Activated CD4-positive, alpha-beta T cell treated with anti-CD3 and anti-CD28 coated beads for 36 hours (primary cell): ENCODE measurements at regions not wholly inside any gene's neighbourhood (a gene's known extent, or its start where the extent isn't known, plus 50 kb on each side); places are given as distances from the start of the nearest gene placed in this dataset.
"Not testable (repeated sequence)": the region's sequence is repeated elsewhere in the genome, so short reads cannot be mapped to it uniquely, and the experiment has no call there.

Source experiments
- ATAC-seq: fragments of 200-7000 bp; cut with Tn5 transposase; one replicate; pipeline ENCODE4 v1.10.0; 2021; ENCODE audit warnings: mild to moderate bottlenecking, moderate library complexity
- CTCF ChIA-PET: fragments of 350-600 bp; sonication (Branson Sonifier 250); formaldehyde crosslinking; loops from one replicate; lab custom pipeline; 2021; ENCODE audit warnings: antibody characterized with exemption; lab: Charles Lee
- POLR2A ChIA-PET: fragments of 350-600 bp; sonication (Branson Sonifier 250); formaldehyde crosslinking; loops from one replicate; lab custom pipeline; 2021; ENCODE audit warnings: antibody characterized with exemption, inconsistent platforms; lab: Charles Lee
- DNase-seq: peaks from one replicate; pipeline ENCODE4 v3.0.0-alpha.2; 2020
- H3K27ac Mint-ChIP-seq: one replicate; pipeline ENCODE4 v1.8.0; 2021; ENCODE audit warnings: mixed read lengths
- H3K27me3 Mint-ChIP-seq: one replicate; pipeline ENCODE4 v1.8.0; 2021; ENCODE audit warnings: mixed read lengths
- H3K36me3 Mint-ChIP-seq: one replicate; pipeline ENCODE4 v1.8.0; 2021; ENCODE audit warnings: low read depth, mixed read lengths
- H3K4me1 Mint-ChIP-seq: one replicate; pipeline ENCODE4 v1.8.0; 2021; ENCODE audit warnings: mixed read lengths
- H3K4me3 Mint-ChIP-seq: one replicate; pipeline ENCODE4 v1.8.0; 2021; ENCODE audit warnings: mild to moderate bottlenecking, moderate library complexity, mixed read lengths
- H3K9me3 Mint-ChIP-seq: one replicate; pipeline ENCODE4 v1.8.0; 2021; ENCODE audit warnings: low read depth, mixed read lengths
- intact Hi-C, 2 experiments: fragments of 100-400 bp; cut with DNase I in 1 of 2; cut with micrococcal nuclease in 1 of 2; formaldehyde crosslinking; loops; one replicate each; pipeline versions ENCODE4 v1.14.2 to v1.15.1; 2022 to 2024; cut with DNase I, micrococcal nuclease

- no peak for DNase-seq
- H3K27ac Mint-ChIP-seq, result no peak overlapping the region
- POLR2A ChIA-PET, result no interaction called here
- H3K4me3 Mint-ChIP-seq, result no peak overlapping the region
- no peaks in the 10 kb centered on the region for H3K27me3 Mint-ChIP-seq
- peaks cover 26% of the 10 kb centered on the region for H3K9me3 Mint-ChIP-seq
- CTCF ChIA-PET, result no interaction called here
- no peaks in the 10 kb centered on the region for H3K4me1 Mint-ChIP-seq
- intact Hi-C loops, result no loop called here
- H3K36me3 Mint-ChIP-seq, result no peaks in the 10 kb centered on the region
- ATAC-seq, result no peak
Observed at GRCh38 chr10:53370347-53370746, 597.8 kb upstream of the MBL2 start.

DNA sequence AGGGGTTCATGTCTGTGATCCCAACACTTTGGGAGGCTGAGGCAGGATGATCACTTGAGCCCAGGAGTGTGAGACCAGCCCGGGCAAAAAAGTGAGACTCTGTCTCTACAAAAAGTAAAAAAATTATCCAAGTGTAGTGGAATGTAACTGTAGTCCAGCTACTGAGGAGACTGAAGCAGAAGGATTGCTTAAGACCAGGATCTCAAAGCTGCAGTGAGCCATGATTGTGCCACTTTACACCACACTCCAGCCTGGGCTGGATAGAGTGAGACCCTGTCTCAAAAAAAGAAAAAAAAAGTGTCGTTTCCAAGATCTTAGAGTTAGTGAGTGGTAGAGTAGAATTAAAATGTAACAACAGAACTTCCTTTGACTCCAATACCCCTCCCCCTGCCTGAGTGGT lies 589.4 kb upstream of the MBL2 start:
- Mint-ChIP-seq H3K4me1 (no peaks in the 10 kb centered on the region), H3K36me3 (no peaks in the 10 kb centered on the region), H3K27ac (no peak overlapping the region), H3K4me3 (no peak overlapping the region), H3K27me3 (no peaks in the 10 kb centered on the region), H3K9me3 (peaks cover 2% of the 10 kb centered on the region)
- DNase-seq (no peak), ATAC-seq (no peak)
- CTCF ChIA-PET, result no interaction called here
- intact Hi-C loops, result no loop called here
- POLR2A ChIA-PET, result no interaction called here

DNA sequence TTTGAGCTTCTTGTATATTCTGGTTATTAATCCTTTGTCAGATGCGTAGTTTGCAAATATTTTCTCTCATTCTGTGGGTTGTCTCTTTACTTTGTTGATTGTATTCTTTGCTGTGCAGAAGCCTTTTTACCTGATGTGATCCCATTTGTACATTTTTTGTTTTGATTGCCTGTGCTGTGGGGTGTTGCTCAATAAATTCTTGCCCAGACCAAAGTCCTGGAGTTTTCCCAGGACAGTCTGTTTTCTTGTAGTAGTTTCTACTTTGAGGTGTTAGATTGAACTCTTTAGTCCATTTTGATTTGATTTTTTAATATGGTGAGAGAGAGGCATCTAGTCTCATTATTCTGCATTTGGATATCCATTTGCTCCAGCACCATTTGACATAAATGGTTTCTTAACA lies 588.7 kb upstream of the MBL2 start:
- Mint-ChIP-seq H3K27ac (no peak overlapping the region), H3K4me1 (no peaks in the 10 kb centered on the region), H3K4me3 (no peak overlapping the region), H3K9me3 (peaks cover 2% of the 10 kb centered on the region), H3K27me3 (no peaks in the 10 kb centered on the region), H3K36me3 (no peaks in the 10 kb centered on the region)
- CTCF ChIA-PET, result no interaction called here
- DNase-seq (no peak), ATAC-seq (no peak)
- intact Hi-C loops, result no loop called here
- POLR2A ChIA-PET, result no interaction called here

- H3K4me3 Mint-ChIP-seq, ATAC-seq, CTCF ChIA-PET, H3K36me3 Mint-ChIP-seq, DNase-seq, H3K27ac Mint-ChIP-seq, H3K27me3 Mint-ChIP-seq, POLR2A ChIA-PET, H3K4me1 Mint-ChIP-seq, intact Hi-C loops, H3K9me3 Mint-ChIP-seq: not testable (repeated sequence)
Observed at GRCh38 chr10:53358978-53359377, 586.4 kb upstream of the MBL2 start.

DNA sequence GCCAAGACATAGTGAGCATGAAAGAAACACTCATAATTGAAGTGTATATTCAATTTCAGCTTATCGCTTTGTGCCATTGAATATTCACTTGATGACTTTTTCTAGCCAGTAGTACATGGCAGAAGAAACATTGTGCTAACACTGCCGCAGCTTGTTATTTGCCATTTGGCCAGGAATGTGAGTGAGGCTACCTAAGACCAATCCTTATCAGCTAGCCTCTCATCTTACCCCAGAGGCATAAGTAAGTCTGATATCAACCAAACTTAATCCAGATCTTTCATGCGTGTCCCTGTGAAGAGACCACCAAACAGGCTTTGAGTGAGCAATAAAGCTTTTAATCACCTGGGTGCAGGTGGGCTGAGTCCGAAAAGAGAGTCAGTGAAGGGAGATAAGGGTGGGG lies 586.0 kb upstream of the MBL2 start:
- Mint-ChIP-seq H3K27me3 (no peaks in the 10 kb centered on the region), H3K36me3 (no peaks in the 10 kb centered on the region), H3K9me3 (peaks cover 2% of the 10 kb centered on the region), H3K27ac (no peak overlapping the region), H3K4me1 (no peaks in the 10 kb centered on the region), H3K4me3 (no peak overlapping the region)
- ChIA-PET CTCF (no interaction called here), POLR2A (no interaction called here)
- intact Hi-C loops, result no loop called here
- no peak for DNase-seq
- no peak for ATAC-seq

DNA sequence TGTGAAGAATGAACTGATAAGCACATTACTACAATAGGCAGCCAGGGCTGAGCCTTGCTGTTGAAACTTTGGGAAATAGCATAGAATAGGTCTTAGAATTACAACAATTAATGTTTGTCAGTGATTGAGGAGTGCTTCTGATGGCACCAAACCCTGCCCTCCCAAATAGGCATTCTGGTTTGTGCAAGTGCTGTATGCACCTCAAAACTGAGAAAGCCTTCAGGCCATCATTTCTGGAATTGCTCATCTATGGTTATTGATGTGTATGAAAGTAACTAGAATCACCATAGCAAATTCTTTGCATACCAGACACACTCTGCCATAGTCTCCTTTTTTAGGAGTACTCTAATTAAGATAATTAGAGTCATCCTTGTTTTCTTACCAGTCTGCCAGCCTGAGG lies 585.0 kb upstream of the MBL2 start:
- no peaks in the 10 kb centered on the region for H3K36me3 Mint-ChIP-seq
- no peak overlapping the region for H3K27ac Mint-ChIP-seq
- H3K4me1 Mint-ChIP-seq, result no peaks in the 10 kb centered on the region
- H3K27me3 Mint-ChIP-seq, result no peaks in the 10 kb centered on the region
- CTCF ChIA-PET, result no interaction called here
- intact Hi-C loops, result no loop called here
- ATAC-seq (no peak), DNase-seq (no peak)
- no peak overlapping the region for H3K4me3 Mint-ChIP-seq
- POLR2A ChIA-PET, result no interaction called here
- peaks cover 2% of the 10 kb centered on the region for H3K9me3 Mint-ChIP-seq

DNA sequence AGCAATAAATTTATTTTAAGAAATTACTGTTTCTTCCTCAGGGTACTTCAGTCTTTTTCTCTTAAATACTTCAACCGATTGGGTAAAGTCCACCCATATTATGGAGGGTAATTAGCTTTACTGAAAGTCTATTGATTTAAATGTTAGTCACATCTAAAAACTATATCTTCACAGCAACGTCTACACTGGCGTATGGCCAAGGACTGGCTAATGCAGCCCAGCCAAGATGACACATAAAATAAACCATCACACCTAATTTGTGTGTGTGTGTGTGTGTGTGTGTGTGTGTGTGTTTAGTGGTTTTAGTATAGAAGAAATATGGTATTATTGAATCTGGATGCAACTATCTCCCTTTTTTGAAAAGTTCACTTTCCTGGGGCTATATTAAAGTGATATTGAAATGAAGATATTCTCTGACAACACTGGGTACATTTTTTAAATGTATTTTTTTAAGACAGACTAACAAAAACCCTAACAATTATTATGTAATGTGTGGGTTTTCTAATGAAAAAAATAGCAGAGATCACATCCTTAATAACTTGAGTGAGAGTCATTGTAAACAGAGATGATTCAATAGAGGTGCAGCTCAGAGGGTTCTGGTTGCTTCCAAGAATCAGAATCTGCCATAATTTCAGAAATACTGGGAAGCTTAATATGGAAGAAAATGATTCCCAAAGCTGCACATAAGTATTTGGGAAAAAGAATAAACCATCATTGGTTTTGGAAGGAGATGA lies 584.2 kb upstream of the MBL2 start:
- CTCF ChIA-PET, result no interaction called here
- H3K4me3 Mint-ChIP-seq, result no peak overlapping the region
- intact Hi-C loops, result no loop called here

DNA sequence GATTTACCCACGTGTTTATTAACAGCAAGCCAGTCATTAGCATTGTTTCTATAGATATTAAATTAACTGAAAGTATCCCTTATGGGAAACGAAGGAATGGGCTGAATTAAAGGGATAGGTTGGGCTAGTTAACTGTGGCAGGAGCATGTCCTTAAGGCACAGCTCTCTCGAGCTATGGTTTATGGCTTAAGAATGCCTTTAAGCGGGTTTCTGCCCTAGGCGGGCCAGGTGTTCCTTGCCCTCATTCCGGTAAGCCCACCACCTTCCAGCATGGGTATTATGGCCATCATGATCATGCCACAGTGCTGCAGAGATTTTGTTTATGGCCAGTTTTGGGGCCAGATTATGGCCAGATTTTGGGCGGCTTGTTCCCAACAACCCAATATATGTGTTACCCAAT lies 569.9 kb upstream of the MBL2 start:
- H3K4me3 Mint-ChIP-seq, H3K9me3 Mint-ChIP-seq, ATAC-seq, DNase-seq, CTCF ChIA-PET, H3K36me3 Mint-ChIP-seq, H3K27ac Mint-ChIP-seq, H3K27me3 Mint-ChIP-seq, H3K4me1 Mint-ChIP-seq, intact Hi-C loops, POLR2A ChIA-PET: not testable (repeated sequence)

More for the DNA sequence above, 584.2 kb upstream of the MBL2 start:
- no peaks in the 10 kb centered on the region for H3K27me3 Mint-ChIP-seq
- H3K36me3 Mint-ChIP-seq, result no peaks in the 10 kb centered on the region
- no peak overlapping the region for H3K27ac Mint-ChIP-seq
- H3K9me3 Mint-ChIP-seq, result peaks cover 2% of the 10 kb centered on the region
- DNase-seq (no peak), ATAC-seq (no peak)
- POLR2A ChIA-PET, result no interaction called here
- no peaks in the 10 kb centered on the region for H3K4me1 Mint-ChIP-seq

DNA sequence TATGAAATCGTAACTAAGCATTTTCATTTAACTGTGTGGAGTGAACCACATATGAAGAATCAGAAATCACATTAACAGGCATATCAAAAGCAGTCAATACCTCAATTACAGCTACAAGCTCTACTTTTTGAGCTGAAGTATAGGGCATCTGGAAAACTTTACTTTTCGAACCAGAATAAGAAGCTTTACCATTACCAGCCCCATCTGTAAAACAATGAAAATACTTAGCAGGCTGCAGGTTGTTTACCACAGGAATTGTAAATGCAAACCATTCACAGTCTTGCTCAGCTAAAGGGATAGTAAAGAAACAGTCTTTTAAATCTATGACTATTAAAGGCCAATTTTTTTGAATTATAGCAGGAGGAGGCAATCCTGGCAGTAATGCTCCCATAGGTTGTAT lies 565.6 kb upstream of the MBL2 start:
- POLR2A ChIA-PET, H3K4me3 Mint-ChIP-seq, DNase-seq, intact Hi-C loops, ATAC-seq, H3K27me3 Mint-ChIP-seq, H3K36me3 Mint-ChIP-seq, H3K27ac Mint-ChIP-seq, CTCF ChIA-PET, H3K4me1 Mint-ChIP-seq: not testable (repeated sequence)
- peaks cover 14% of the 10 kb centered on the region for H3K9me3 Mint-ChIP-seq

GRCh38 chr10:53335803-53336422 lies 563.3 kb upstream of the MBL2 start:
- H3K4me1 Mint-ChIP-seq, ATAC-seq, intact Hi-C loops, H3K36me3 Mint-ChIP-seq, H3K4me3 Mint-ChIP-seq, H3K27me3 Mint-ChIP-seq, H3K27ac Mint-ChIP-seq, POLR2A ChIA-PET, DNase-seq, CTCF ChIA-PET: not testable (repeated sequence)
- peaks cover 14% of the 10 kb centered on the region for H3K9me3 Mint-ChIP-seq

DNA sequence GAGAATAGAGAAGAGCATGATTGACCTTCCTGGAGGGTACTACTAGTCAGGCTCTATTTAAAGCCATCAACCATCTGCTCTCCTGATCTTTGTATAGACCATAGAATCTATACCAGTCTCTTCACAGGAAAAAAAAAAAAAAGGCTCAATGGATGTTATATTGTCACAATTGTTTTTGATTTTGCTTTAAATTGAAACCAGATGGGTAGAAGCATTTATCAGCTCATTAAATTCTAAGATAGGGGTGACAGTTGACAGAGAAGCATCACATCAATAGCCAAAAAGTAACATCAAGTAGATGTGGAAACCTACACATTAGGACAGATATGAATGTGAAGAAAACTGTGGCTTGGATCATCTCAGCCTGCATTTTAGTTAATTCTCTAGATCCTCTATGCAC lies 558.9 kb upstream of the MBL2 start:
- no peak overlapping the region for H3K27ac Mint-ChIP-seq
- no peak overlapping the region for H3K4me3 Mint-ChIP-seq
- ATAC-seq (no peak), DNase-seq (no peak)
- intact Hi-C loops, result no loop called here
- CTCF ChIA-PET, result no interaction called here
- no peaks in the 10 kb centered on the region for H3K4me1 Mint-ChIP-seq
- POLR2A ChIA-PET, result no interaction called here
- H3K9me3 Mint-ChIP-seq, result peaks cover 4% of the 10 kb centered on the region
- no peaks in the 10 kb centered on the region for H3K27me3 Mint-ChIP-seq
- no peaks in the 10 kb centered on the region for H3K36me3 Mint-ChIP-seq
